GM19351 (cell line): ENCODE measurements at regions not wholly inside any gene's neighbourhood (a gene's known extent, or its start where the extent isn't known, plus 50 kb on each side); places are given as distances from the start of the nearest gene placed in this dataset.
"Not testable (repeated sequence)": the region's sequence is repeated elsewhere in the genome, so short reads cannot be mapped to it uniquely, and the experiment has no call there.

ENCODE experiments used
- ATAC-seq: cut with Tn5 transposase; IDR thresholded peaks from one replicate; pipeline ENCODE4 v1.9.1; 2021; ENCODE audit warnings: mild to moderate bottlenecking, moderate library complexity; ENCODE audit not compliant: unreplicated experiment

DNA sequence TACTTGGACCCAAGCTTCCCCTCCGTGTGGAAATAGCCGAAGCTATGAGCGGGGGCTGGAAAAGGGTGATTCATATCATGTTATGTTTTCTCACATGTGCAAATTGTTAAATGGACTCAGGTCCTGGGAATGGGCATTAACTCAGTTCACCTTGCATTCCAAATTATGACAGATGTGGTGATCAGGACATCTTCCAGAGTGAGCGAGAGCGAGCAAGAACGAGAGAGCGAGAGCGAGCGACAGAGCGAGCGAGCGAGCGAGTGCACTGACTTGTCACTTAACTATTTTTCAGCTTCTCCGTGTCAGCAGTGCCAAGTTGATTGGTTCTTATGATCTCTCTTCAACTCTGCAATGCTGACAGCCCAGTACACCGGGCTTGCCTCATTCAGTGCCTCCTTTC is 437.4 kb upstream of the NRSN1 start:
- no peak for ATAC-seq

DNA sequence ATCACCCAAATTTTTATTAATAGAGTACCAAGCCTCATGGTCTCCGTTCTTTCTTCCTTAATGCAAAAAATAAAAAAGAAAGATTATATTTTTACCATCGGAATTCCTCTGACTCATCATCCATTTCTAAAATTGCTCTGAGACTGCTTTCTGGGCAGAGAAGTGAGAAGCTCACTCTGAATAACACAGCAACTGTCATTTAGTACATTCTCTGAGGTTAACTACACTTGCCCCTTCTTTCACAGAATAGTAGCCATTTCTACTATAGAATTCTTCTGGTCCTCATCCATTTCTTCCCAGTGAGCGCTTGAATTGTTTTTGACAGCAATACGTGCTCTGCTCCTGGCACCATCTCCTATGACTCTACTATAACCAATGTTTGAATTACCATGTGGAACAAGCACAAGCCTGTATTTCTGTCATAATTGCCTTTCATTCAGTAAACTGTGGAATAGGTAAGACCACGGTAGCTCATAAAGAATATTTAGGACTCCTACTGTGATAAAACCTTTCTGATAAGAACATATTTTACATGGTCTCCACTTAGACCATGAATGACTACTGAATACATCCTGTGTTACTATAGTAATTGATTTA is 435.5 kb upstream of the NRSN1 start:
- ATAC-seq = no peak

DNA sequence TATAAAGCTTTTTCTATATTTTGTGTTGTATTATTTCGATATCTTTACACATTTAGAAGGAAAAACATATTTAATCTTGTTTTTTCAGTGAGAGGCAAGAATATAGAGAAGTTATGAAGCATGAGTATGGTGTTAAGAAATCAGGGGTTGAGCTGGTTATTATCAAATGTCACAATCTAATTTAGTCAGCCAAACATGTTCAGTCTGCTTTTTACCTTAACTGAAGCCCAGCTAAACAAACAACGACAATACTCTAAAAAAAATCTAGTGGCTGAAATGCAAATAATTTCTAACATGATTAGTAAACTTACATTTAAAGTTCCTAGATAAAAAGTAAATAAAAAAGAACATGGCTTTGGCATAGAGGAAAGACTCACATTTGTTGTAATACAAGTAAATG is 433.8 kb upstream of the NRSN1 start:
- ATAC-seq = no peak

DNA sequence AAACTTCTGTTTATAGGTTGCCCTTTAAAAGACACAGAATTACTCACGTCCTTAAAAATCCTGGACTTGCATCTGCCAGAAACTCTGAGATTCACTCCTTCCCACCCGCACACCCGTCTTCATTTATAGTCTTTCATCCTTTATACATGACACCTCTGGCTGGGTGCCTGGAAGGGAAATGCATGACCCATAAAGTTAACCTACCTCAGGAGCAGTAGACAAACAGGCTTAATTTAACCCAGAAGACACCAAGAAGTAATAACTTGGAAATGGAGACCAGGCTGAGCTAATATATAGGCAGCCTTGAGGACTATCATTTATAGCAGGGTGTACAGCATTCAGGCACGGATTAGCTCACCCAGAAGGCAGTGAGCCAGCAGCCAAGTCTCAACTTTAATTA is 429.0 kb upstream of the NRSN1 start:
- ATAC-seq = no peak

DNA sequence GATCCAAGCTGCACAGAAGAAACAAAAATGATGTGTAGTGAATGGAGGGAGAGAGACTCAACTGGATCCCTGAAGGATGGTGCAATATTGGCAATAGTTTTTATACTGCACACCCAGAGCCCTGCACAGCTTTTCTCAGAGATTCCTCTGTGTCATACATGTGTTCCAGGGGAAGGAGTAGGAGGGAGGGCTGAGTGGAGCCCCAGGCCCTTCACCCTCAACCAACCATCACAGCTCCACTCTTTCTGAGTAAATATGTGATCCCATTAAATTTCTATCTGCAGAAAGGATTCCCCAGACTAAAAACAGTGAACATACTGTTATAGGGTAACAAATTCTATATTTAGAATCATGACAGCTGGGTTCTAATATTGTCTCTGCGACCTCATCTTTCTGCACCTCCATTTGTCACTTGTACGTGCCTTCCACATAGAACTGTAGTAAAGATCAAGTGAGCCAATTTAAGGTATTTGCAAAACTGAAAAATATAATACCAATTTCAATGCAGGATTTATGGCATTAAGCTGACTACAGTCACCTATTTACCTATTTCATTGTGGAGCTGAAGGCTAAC is 421.4 kb upstream of the NRSN1 start:
- no peak for ATAC-seq

DNA sequence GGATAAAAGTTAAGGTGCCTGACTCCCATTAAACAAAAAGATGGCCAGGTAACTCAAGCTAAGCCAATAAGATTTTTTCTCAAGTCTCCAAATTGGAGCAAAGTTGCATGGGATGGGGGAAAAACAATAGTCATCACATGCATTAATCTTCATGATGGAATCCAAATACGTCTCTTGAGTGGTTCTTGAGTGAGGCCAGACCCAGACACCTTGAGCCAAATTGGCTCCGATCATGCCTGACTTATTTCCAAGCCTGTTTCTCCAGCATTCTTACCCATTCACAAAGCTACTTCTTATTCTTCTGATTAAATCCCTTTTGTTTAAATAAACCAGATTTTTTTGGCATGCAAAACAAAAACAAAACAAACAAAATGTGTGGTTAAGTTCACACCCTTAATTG is 420.3 kb upstream of the NRSN1 start:
- ATAC-seq = no peak

DNA sequence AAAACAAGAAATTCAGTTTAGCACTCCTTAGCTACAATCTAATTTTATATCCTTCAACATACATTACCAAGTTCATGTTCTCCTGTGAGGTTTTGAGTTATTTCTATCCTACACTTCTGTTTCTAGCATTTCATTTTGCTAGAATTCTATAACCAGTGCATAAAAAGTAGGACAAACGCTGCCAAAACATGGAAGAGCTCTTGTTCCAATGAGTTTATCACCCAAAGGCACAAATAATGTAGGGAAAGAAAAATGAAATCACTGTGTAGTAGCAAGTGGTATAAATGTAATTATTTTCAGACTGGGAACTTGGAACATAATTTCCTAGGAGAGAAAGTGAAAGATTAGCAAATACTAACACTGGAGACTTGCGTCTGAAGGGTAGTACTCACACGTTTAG is 413.3 kb upstream of the NRSN1 start:
- no peak for ATAC-seq

DNA sequence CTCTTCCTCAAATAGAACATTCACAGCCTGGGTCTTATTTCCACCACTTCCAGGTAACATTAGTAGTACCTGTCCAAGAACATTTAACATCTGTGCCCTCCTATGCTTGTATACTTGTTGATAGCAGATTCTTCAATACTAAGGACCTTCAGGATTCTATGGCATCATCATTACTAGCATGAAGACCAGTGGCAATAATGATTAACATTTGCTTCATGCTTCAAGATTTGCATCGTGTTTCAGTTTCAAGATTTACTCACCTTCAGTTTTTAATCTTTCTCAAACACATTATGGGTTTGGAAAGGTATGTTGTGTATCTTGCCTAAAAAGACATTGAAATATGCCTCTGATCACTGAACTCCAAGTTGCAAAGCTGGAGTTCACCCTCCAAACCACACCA is 412.8 kb upstream of the NRSN1 start:
- no peak for ATAC-seq

DNA sequence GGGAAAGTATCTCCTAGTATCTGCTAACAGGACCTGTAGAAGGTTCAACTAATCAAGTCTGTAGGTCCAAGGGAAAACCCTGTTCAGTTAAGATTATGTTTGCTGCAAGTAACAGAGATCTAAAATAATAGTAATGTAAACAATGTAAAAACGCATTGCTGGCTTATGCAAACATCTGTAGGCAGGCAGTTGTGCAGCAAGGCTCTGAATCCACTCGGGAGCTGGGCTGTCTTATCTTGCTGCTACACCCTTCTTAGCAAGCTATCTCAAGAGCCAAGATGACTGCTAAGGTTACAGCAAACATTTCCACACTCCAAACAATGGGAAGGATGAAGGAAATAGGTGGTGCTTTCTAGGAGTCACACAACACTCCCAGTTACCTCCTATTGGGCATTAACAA is 397.3 kb upstream of the NRSN1 start:
- no peak for ATAC-seq

DNA sequence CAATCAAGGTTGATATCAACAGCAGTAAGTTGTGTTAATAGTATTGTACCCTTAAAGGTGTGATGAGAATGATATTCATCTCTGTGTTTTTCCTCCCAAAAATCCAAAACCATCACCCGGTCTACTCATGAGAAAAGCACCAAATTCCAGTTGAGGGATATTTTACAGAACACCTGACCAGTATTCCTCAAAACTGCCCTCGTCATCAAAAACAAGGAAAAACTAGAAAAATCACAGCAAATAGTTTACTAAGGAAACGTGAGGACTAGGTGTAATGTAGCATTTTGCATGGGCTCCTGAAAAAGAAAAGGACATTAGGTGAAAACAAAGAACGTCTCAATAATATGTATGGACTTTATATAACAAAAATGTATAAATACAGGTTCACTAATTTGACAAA is 394.4 kb upstream of the NRSN1 start:
- ATAC-seq = no peak

DNA sequence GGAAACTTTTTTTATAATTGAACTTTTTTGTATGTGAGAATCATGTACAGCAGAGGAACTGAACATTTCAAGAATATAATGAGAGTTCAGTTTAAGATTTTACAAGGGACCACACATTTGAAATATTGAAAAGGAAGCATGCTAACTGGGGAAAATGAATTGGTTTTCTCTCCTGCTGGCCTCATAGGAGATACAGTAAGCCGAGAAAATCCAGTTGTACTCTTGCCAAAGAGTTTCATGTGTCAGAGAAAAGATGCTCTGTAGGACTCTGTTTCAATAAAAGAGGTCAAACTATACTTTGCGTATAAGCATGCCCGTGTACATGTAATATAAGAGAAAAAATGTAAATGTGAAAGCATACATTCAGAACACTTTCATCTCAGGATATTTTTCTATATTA is 393.5 kb upstream of the NRSN1 start:
- ATAC-seq = no peak

DNA sequence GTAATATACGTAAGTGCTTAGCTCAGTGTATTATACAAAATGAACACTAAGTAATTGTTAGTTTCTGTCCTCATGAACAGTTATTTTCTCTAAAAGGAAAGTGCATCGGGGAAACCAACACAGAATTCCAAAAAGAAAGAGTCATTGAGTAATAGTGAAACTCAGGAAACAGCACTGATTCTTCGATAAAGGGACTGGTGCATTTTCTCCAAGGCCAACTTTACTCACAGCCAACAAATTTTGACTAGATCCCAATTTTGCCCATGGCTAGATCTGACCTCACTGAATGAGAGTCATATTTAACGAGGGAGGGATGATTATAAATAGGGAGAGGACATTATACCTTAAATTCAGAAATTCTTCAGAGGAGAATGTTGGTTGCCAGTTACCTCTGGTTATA is 390.9 kb upstream of the NRSN1 start:
- no peak for ATAC-seq

DNA sequence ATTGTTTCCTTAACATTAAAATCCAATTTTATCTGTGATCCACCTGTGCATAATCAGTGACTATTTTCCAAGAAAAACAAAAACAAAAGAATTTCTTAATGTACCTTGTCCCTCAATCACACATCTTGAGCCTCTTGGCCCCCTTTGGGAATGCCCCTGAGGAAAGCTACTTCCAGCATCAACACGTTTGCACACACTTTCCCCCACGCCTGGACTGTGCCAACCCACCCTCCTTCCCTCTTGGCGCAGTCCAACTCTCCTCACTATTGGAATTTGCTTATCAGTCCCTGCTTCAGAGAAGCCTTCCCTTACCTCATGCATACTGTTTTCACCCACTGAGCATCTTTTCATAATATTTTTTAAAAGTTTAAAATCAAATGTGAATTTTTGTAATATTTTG is 389.4 kb upstream of the NRSN1 start:
- ATAC-seq = no peak

DNA sequence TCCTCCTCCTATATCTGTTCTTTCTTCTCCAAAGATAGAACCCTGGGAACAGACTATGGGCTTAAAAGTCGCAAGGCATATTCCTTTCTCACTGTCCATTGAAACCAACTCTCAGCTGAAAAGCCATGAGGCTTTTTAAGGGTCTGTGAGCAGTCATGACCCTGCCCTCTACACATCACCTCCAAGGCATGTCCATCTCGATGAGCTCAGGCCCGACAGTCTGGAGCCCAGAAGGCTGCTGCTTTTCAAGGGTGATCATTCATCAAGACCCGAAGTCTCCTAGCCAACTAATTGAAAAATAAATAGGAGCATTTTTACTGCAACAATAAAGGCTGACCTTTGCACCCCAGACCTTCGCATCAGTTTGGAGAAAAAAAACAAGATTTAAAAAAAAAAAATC is 378.8 kb upstream of the NRSN1 start:
- ATAC-seq = no peak

DNA sequence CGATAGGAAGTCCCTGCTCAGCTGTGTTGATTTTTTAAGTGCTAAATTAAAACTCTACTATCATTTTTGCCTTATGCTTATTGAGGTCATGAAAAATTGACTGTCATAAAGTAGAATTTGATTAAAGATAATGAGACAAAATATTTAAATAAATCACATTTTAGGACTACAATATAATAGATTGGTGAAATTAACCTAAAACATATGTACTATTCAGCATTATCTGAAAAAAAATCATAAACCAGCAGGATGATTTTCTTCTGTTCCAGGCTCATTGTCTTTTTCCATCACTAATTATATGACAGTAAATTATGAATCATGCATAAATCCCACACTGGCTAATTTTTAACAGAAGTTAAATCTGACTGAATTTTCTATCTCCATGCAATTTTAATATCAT is 373.6 kb upstream of the NRSN1 start:
- no peak for ATAC-seq

DNA sequence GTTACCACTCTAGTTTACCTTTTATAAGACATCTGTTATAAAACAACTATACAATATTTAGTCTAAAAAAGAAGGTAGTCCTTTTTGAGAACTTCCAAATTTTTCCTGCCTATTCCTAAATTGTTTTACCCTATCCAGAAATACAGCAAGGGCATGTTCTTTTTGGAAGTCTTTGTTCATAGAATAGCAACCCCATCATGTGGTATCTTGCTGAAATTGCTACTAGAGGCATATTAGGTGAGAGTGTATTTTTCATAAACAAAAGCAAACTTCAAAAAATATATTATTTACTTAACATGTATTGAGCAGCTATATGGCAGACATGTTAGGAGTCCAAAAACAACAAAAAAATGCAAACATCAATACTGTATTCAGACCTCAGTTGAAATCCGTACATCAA is 371.8 kb upstream of the NRSN1 start:
- ATAC-seq = no peak

DNA sequence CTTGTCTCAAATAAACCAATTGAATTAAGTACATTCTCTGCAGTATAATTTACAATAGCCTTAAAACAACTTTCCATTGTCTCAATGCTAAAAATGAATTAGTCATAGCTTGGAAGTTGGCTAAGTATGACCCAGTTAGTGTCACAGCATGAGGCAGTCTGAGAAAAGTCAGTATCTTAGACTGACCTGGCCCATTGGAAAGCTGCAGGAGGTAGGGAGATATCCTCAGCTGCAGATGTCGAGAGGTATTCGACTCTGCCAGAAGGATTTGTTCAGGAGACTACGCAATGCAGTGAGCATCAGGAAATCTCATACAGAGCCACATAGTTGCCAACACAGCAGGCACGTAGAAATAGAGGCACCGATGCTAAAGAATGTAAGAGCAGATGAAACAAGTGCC is 350.9 kb upstream of the NRSN1 start:
- ATAC-seq = no peak

DNA sequence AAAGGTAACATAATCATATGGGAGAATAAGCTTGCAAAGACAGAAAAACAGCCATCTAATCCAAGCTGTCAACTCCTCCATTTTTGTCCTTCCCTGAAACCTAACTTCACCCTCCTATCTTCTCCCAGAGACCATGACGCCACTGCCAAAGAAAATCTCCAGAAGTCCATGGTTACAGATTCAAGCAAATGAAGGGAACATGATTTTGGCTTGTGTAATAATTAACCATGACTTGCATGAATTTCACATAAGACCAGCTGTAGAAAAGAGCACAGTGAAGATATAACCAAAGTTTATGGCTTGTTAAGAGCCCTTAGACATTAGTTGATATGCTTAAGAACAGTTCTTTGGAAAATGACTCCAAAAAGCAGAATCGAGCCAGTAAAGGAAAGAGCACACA is 342.1 kb upstream of the NRSN1 start:
- ATAC-seq = no peak

DNA sequence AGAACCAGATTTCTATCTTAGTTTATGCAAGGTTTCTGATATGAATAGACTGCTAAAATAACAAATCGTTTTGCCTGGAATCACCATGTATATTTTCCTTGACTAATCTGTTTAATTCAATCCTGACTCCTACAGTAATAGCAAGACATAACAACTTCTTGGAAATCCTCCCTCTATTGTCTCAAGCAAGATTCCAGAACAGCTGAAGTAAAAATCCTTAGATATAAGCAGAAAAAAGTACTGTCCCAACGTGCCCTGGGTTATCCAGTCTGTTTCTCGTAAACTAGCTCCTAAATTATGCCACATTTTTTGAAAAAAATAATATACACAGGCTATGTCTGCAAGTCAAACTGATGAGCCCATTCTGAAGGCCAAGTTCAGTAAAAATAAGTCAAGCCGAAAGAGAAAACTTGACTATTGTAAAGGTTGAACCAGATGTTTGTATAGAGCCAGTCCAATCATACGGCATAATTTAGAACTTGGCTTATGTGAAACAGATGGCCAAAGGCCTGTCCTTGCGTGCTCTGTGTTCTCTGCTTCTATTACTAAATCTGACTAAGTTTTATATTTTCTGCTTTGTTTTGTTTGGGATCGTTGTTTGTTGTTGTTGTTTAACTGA is 341.6 kb upstream of the NRSN1 start:
- no peak for ATAC-seq

DNA sequence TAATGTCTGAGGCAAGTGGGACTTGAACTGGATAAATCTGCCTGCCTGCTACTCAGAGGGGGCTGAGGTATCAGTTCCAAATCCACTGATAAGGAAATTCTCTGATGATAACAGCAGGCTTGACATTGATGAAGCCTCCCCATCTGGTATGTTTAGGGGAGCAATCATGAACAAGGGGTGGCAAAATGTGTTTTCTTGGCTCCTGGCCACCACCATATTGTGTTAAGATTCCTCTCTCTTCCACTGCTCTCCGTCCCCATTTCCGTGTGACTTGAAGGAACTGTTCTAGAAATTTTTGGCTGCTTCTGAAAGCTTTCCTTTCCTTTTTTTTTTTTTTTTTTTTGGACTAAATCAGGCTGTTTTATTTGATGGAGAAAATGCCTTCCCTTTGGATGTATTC is 335.3 kb upstream of the NRSN1 start:
- ATAC-seq = no peak

DNA sequence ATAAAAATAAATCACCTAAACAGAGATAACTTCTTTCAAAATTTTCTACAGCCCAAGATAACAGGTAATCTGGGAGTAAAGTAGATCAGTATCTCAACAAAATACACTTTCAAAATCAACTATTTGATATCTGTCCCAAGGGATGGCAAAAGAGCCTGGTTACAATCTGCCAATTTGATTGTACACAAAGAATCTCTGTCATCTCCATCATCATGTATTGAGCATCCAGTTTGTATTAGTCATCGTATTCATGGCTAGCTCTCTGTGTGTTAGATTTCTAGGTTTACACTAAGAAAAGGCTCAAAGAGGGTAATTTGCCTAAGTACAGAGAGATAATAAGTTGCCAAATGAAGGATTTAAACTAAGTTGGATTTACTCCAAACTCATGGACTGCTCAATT is 329.0 kb upstream of the NRSN1 start:
- ATAC-seq = no peak

DNA sequence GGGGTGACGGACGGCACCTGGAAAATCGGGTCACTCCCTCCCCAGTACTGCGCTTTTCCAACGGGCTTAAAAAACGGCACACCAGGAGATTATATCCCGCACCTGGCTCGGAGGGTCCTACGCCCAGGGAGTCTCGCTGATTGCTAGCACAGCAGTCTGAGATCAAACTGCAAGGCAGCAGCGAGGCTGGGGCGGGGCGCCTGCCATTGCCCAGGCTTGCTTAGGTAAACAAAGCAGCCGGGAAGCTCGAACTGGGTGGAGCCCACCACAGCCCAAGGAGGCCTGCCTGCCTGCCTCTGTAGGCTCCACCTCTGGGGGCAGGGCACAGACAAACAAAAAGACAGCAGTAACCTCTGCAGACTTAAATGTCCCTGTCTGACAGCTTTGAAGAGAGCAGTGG is 321.7 kb upstream of the NRSN1 start:
- ATAC-seq = not testable (repeated sequence)

DNA sequence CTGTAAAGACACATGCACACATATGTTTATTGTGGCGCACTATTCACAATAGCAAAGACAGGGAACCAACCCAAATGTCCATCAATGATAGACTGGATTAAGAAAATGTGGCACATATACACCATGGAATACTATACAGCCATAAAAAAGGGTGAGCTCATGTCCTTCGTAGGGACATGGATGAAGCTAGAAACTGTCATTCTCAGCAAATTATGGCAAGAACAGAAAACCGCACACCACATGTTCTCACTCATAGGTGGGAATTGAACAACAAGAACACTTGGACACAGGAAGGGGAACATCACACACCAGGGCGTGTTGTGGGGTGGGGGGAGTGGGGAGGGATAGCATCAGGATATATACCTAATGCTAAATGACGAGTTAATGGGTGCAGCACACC is 304.9 kb upstream of the NRSN1 start:
- not testable (repeated sequence) for ATAC-seq
